ENCODE measurements at regions not wholly inside any gene's neighbourhood (a gene's known extent, or its start where the extent isn't known, plus 50 kb on each side); places are given as distances from the start of the nearest gene placed in this dataset.
A peak's percentile ranks its signal among the peaks of the same experiment; 100 is the strongest.

DNA sequence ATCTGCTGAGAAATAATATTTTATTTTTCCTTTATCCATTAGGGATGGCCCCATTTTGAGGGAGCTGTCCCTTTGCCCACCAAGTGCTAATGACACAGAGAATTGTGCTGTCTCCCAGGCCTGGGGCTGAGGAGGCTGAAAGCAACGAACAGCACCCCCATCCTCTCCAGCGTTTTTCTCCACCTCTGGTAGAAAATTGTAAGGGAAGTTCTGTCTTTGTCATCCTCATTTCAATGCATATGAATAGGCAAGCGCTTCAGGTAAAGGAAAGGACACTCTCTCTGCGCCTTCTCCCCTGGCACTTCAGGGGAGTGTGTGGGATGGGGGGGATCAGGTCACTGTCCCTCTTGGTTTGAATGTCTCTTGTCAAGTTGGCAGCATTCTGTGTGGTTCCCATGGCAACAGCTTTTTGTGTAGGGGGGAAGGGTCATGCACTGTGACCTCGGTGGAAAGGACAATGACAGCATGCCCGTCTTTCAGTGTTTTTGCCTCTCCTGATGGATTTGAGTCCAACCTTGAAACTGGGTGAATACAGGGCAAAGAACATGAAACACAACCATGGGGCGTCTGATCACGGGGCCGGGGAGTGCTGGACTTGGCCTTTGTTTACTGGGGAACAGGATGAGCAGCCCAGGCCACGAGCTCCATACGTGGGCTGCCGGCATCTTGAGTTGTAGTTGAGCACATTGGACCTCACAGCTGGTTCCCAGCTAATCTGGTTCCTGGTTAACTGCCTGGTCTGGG, 230.2 kb downstream of the VRK1 start (continued):
- TF ChIP-seq, protein P1, sequence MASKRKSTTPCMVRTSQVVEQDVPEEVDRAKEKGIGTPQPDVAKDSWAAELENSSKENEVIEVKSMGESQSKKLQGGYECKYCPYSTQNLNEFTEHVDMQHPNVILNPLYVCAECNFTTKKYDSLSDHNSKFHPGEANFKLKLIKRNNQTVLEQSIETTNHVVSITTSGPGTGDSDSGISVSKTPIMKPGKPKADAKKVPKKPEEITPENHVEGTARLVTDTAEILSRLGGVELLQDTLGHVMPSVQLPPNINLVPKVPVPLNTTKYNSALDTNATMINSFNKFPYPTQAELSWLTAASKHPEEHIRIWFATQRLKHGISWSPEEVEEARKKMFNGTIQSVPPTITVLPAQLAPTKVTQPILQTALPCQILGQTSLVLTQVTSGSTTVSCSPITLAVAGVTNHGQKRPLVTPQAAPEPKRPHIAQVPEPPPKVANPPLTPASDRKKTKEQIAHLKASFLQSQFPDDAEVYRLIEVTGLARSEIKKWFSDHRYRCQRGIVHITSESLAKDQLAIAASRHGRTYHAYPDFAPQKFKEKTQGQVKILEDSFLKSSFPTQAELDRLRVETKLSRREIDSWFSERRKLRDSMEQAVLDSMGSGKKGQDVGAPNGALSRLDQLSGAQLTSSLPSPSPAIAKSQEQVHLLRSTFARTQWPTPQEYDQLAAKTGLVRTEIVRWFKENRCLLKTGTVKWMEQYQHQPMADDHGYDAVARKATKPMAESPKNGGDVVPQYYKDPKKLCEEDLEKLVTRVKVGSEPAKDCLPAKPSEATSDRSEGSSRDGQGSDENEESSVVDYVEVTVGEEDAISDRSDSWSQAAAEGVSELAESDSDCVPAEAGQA (IDR thresholded peaks at IDR 0.05; ENCODE audit: low read depth): no peak
- TF ChIP-seq, protein P1 (CRISPR knock-in tag; IDR thresholded peaks at IDR 0.05; ENCODE audit: borderline replicate concordance): no peak
- TF ChIP-seq TFE3 (CRISPR knock-in tag; IDR thresholded peaks at IDR 0.05) (no peak), CENPBD1 (CRISPR knock-in tag; IDR thresholded peaks at IDR 0.05; ENCODE audit: borderline replicate concordance, low read depth) (no peak), SOX5 (CRISPR knock-in tag; IDR thresholded peaks at IDR 0.05; ENCODE audit: borderline replicate concordance) (peak; percentile 48; the same call in 1 of the 2 replicates), TRAFD1 (CRISPR knock-in tag; IDR thresholded peaks at IDR 0.05; ENCODE audit: borderline replicate concordance) (no peak), RNF219 (CRISPR knock-in tag; IDR thresholded peaks at IDR 0.05) (no peak), ZBTB3 (CRISPR knock-in tag; IDR thresholded peaks at IDR 0.05; ENCODE audit: borderline replicate concordance, low read depth) (no peak), FOXK2 (IDR thresholded peaks at IDR 0.05) (no peak), RARA (CRISPR knock-in tag; IDR thresholded peaks at IDR 0.05) (peak; percentile 64), ZNF333 (CRISPR knock-in tag; IDR thresholded peaks at IDR 0.05; ENCODE audit: borderline replicate concordance) (no peak), ZNF234 (CRISPR knock-in tag; conservative IDR thresholded peaks at IDR 0.05) (no peak), KLF9 (CRISPR knock-in tag; IDR thresholded peaks at IDR 0.05; ENCODE audit: low read depth) (no peak), GABPB1 (CRISPR knock-in tag; IDR thresholded peaks at IDR 0.05) (no peak), RCOR2 (CRISPR knock-in tag; IDR thresholded peaks at IDR 0.05) (no peak), ZNF33B (CRISPR knock-in tag; IDR thresholded peaks at IDR 0.05) (no peak), ZNF777 (CRISPR knock-in tag; IDR thresholded peaks at IDR 0.05) (no peak)

Measured in HepG2 (cell line).